H1 (cell line): ENCODE measurements at regions not wholly inside any gene's neighbourhood (a gene's known extent, or its start where the extent isn't known, plus 50 kb on each side); places are given as distances from the start of the nearest gene placed in this dataset.

Experiments used
- RAD21 ChIP-seq, 2 experiments: IDR thresholded peaks in 1 of 2; conservative IDR thresholded peaks in 1 of 2; 2 replicates each; pipeline ENCODE4 v1.6.1; 2011; ENCODE audit warnings: low read depth in 2 of 2, low read length in 2 of 2, improper control_type of control experiment in 1 of 2, inconsistent platforms in 1 of 2, mild to moderate bottlenecking in 1 of 2, moderate library complexity in 1 of 2

- TF ChIP-seq RAD21 (IDR thresholded peaks at IDR 0.05 in 1 of 2, conservative IDR thresholded peaks at IDR 0.05 in 1 of 2; ENCODE audit: low read depth in 2 of 2, low read length in 2 of 2), result no peak
Measured at GRCh38 chr7:16359216-16359615, 62.1 kb downstream of the CRPPA start (continued).
